HG03175 (cell line): ENCODE measurements at regions not wholly inside any gene's neighbourhood (a gene's known extent, or its start where the extent isn't known, plus 50 kb on each side); places are given as distances from the start of the nearest gene placed in this dataset.
"Not testable (repeated sequence)": the region's sequence is repeated elsewhere in the genome, so short reads cannot be mapped to it uniquely, and the experiment has no call there.

Experiments used
- ATAC-seq: cut with Tn5 transposase; IDR thresholded peaks from one replicate; pipeline ENCODE4 v1.9.1; 2021; ENCODE audit warnings: mild to moderate bottlenecking, moderate library complexity; ENCODE audit not compliant: unreplicated experiment

DNA sequence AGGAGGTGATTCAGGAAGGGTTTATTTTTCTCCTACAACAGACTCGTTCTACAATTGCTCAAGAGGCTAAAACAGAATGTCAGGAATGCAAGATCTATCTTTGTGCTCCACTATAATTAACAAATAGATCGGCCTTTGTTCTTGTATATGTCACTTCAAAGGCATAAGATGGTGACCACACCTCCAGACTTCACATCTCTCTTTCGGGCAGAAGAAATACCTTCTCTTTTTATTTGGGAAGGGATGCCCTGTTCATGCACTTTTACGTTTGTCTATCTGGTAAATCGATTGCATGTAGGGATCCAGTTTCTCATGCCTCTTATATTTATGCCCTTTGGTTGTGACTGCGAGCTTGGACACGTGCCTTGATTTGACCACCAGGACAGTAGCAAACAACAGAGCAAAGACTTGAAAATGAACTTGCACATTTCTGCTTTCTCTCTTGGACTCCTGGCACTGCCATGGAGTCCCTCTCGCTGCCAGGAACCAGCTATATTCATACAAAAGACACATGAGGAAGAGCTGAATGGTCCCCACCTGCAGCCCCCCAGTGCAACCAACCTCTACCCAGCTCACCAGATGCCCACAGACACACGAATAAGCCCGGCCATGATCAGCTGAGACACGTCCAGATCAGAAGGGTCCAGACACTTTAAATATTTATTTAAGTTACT is 219.8 kb upstream of the STXBP5 start:
- ATAC-seq = no peak

- ATAC-seq = no peak
These were observed 219.1 kb upstream of the STXBP5 start for GRCh38 chr6:146985111-146985510.

DNA sequence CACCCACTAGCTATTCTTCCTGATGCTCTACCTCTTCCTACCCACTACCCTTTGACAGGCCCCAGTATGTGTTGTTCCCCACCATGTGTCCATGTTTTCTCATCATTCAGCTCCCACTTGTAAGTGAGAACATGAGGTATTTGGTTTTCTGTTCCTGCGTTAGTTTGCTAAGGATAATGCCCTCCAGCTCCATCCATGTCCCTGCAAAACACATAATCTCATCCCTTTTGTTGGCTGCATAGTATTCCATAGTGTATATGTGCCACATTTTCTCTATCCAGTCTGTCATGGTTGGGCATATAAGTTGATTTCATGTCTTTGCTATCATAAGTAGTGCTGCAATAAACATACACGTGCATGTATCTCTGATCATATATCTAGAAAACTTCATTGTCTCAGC is 218.3 kb upstream of the STXBP5 start:
- no peak for ATAC-seq

- not testable (repeated sequence) for ATAC-seq
These were observed 216.3 kb upstream of the STXBP5 start for GRCh38 chr6:146987938-146988337.

- ATAC-seq = no peak
These were observed 214.4 kb upstream of the STXBP5 start for GRCh38 chr6:146989860-146990259.

- ATAC-seq = no peak
These were observed 213.9 kb upstream of the STXBP5 start for GRCh38 chr6:146990284-146990683.

DNA sequence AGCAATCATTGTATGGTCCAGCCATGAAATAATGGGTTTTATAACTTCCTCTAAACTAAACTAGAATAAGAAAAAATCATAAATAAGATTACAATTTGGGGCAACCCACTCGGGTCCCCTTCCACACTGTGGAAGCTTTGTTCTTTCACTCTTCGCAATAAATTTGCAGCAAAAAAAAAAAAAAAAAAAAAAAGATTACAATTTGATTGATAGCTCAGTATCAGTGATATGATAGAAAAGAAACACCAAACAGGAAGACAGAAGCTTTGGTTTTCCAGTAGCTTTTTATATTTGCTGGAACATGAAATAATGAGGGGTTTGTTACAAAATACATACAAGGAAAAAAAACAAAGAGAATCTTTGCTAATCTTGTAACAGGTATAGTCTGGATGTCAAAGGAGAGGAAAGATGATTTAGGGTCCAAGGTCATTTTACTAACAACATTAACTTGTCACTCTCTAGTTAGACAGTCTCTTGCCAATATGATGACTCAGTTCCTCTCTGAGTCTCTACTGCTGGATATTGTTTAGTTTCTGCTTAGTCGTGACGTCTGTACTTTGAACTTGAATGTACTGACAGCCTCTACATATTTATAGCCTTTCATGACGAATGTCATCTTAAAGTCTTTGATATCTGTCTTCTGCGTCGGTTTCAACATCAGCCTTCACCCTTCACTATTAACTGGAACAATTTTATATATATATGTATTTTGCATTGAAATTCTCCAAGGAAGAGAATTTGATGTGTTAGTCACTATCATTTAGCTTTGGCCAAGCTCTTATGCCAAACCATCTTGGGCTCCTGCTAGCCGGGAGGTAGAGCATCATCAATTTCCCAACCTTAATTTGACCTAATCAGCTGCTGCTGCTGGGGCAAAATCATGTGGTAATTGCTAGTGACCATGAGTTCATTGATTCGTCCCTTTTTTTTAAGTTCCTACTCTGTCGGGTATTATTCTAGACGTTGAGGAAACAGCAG is 213.1 kb upstream of the STXBP5 start:
- no peak for ATAC-seq

GRCh38 chr6:146997062-146997461 is 207.2 kb upstream of the STXBP5 start:
- ATAC-seq = no peak

GRCh38 chr6:146999766-147000165 is 204.5 kb upstream of the STXBP5 start:
- ATAC-seq = no peak

DNA sequence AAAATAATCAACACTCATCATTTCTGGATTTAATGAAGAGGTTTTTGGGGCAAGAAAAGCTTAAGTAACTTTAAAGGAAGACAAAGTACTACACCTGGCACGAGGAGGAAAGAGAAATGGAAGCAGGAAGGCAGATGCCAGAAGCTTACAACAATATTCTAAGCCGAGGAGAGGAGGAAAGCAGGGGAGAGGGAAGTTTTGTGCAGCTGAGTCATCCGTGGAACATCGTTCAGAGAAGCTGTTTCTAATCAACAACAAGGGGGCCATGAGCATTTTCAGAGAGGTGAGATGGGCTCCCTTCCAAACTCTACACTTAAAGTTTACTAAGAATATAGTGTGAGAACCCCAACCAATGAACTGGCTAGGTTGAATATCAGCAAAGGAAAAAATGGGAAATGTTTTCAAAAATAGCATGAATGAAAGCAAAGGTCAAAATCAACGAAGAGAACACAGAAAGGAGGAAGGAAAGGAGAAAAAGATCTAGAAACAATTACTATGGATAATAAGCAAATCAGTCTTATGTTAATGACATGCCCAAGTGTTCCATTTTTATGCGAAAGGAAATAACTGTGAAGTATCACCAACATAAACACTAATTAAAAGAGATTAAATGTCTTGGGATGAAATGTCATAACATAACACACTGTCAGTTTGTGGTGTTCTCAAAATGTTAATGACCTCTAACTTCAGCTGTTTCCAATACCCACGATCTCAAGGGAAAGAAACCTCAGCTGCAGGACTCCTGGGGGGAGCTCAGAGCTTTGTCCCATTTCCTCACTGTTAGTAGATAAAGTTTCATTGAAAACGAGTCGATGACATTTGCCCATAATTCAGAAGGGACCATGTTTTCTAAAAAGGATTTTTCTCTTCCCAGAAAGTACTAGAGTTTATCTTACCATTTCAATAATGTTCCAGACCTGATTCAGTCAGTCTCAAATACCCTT is 203.4 kb upstream of the STXBP5 start:
- ATAC-seq = no peak

- no peak for ATAC-seq
These were observed 202.6 kb upstream of the STXBP5 start for GRCh38 chr6:147001621-147002020.

GRCh38 chr6:147003186-147003585 is 201.0 kb upstream of the STXBP5 start:
- ATAC-seq = no peak

DNA sequence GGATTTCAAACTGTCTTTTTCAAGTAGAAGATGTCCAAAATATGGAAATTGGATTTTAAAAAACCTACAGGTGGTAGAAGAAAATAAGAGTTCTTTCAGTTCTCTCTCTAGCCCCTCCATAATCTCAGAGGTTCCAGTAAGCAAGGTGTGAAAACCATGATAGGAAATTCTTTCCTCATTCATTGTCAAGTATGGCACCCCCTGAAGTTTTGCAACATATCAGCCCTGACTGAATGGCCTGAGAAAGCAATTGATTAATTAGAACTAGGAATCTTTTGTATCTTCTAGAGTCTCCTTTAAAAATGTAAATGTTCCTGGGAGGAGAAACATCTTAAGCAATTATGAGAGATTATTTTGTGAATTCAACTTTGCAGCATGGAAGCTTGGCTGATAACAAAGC is 198.7 kb upstream of the STXBP5 start:
- no peak for ATAC-seq

- no peak for ATAC-seq
These were observed 196.8 kb upstream of the STXBP5 start for GRCh38 chr6:147007441-147007840.

DNA sequence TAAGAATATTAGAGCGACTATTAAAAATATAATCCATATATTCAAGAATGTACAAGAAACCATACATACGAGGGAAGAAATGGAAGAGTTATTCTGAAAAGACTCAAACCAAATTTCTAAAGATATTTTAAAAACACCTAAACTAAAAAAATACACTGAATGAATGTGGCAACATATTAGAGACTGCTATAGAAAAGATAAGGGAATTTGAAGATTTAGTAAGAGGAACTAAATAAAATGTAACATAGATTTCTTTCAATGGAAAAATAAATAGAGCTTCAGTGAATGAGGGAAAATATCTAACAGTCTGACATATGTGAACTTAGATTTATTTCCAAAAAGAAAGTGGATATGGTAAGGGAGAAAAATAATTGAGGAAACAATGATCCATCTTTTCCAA is 194.9 kb upstream of the STXBP5 start:
- no peak for ATAC-seq

DNA sequence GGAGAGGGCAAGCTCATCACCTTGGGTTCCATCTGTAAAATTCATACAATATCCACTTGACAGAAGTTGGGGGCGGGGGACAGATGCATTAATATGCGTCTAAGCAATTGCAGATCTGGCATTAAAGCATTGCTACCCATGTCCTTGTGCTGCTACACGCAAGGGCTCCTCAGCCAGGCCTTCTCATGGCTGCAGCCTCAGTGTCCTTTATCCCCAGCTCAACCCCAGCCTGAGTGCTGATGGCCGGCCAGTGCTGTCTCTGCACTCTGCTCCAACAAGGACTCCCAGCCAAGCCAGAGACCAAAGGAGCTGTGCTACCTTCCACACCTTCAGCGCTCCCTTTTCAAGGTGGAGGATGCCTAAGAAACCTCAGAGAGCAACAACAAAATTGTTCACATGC is 188.5 kb upstream of the STXBP5 start:
- no peak for ATAC-seq

- no peak for ATAC-seq
These were observed 187.8 kb upstream of the STXBP5 start for GRCh38 chr6:147016440-147016839.

- no peak for ATAC-seq
These were observed 187.1 kb upstream of the STXBP5 start for GRCh38 chr6:147017153-147017552.

DNA sequence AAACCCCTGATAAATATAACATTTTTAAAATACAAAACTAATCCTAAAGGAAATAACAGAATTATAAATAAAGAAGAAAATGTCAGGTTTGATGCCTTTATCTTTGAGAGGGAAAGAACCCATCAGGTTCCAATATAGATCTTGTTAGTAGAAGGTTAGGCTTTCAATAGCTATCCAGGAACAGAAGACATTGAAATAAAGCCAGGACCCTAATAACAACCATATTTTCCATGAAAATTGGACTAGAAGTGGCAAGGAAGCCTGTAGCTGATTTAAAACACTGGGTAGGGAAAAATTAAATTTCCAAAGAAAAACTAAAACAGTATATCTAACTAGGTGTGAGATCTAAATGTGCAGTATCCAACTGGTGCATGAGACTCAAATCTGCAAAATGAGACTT is 185.2 kb upstream of the STXBP5 start:
- no peak for ATAC-seq

GRCh38 chr6:147022041-147022440 is 182.2 kb upstream of the STXBP5 start:
- ATAC-seq = no peak

- ATAC-seq = peak; percentile 64
These were observed 181.1 kb upstream of the STXBP5 start for GRCh38 chr6:147023148-147023547.
